GM23248 (cell line): ENCODE measurements at regions not wholly inside any gene's neighbourhood (a gene's known extent, or its start where the extent isn't known, plus 50 kb on each side); places are given as distances from the start of the nearest gene placed in this dataset.

Experiments used
- EZH2 ChIP-seq: fragments of 200-600 bp; sonication (generic); IDR thresholded peaks from 2 replicates; pipeline ENCODE4 v1.6.1; 2018; ENCODE audit warnings: antibody characterized with exemption, mild to moderate bottlenecking; ENCODE audit not compliant: insufficient read depth, poor library complexity, severe bottlenecking
- EZH2phosphoT487 ChIP-seq: fragments of 200-600 bp; sonication (generic); IDR thresholded peaks from 2 replicates; pipeline ENCODE4 v1.6.1; 2018; ENCODE audit warnings: antibody characterized with exemption, moderate library complexity, mild to moderate bottlenecking, low read depth; ENCODE audit not compliant: insufficient read depth

DNA sequence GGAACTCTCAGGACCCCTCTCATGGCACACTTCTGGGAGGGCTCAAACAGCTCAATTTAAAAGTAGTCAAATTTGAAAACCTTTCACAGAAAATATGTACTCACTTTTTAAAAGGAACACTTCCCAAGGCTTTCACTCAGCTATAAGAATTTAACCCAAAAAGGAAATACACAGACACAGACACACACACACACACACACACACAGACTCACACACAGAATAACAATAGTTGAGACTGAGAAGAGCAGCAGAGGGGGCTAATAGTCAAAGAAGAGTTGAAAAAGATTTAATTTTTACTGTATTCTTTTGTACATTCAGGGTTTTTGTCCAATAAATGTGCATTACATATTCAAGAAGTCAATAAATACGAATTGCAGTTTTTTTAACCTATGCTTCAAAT lies 211.4 kb downstream of the HACE1 start:
- no peak for TF ChIP-seq EZH2
- TF ChIP-seq EZH2phosphoT487: no peak
